Stomach (tissue), 4 donors: ENCODE measurements at regions not wholly inside any gene's neighbourhood (a gene's known extent, or its start where the extent isn't known, plus 50 kb on each side); places are given as distances from the start of the nearest gene placed in this dataset.

Experiments used
- POLR2A ChIP-seq, 4 donors: fragments of 450-650 bp; IDR thresholded peaks; one replicate each; pipeline ENCODE4 v1.6.1; 2016; ENCODE audit warnings: antibody characterized with exemption in 4 of 4, control low read depth in 2 of 4, mild to moderate bottlenecking in 1 of 4, moderate library complexity in 1 of 4
- POLR2AphosphoS5 ChIP-seq, 3 donors: sonication (generic); formaldehyde crosslinking; IDR thresholded peaks; one replicate each; pipeline ENCODE4 v1.6.1; 2016; ENCODE audit warnings: antibody characterized with exemption in 3 of 3

DNA sequence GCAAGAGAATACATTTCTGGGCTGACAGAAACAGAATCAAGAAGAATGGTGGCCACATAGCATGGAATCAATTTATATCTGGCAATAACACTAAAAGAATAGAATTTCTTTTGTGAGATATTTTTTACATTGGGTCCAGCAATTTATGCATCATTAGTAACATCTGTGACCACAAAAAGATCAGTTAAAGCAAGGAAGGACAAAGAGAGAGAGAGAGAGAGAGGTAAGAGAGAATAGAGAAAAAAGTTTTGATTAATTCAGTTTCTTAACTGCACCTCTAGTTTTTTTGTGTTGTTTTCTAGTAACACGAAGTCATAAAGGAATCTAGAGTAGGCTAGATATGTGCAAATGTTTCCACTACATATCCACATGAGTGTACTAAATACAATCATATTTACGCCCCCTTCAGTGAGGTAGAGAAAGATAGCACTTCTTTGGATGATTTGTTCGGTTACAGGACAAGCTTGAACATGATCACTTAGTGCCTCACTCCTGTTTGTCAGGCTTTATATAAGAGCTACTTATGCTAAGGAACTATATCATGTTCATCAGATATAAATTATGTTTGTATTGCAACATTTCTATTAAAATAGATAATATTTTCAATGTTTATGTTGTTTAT, 247.4 kb upstream of the COL3A1 start:
- TF ChIP-seq POLR2A (IDR thresholded peaks at IDR 0.05), result no peak
- no peak for TF ChIP-seq POLR2AphosphoS5 (IDR thresholded peaks at IDR 0.05)
